HUDEP-2 (cell line): ENCODE measurements at regions not wholly inside any gene's neighbourhood (a gene's known extent, or its start where the extent isn't known, plus 50 kb on each side); places are given as distances from the start of the nearest gene placed in this dataset.
"Not testable (repeated sequence)": the region's sequence is repeated elsewhere in the genome, so short reads cannot be mapped to it uniquely, and the experiment has no call there.

ENCODE experiments used
- DNase-seq, 76 experiments: peaks; one replicate each; lab custom pipeline; 2025; ENCODE audit not compliant: unreplicated experiment in 76 of 76; lab: John Stamatoyannopoulos, UW

- DNase-seq = no peak
Measured at GRCh38 chr11:27244900-27245299, 118.1 kb downstream of the CCDC34 start.

- DNase-seq = peak in 66 of 76 experiments; percentile 2 to 70 (median 36)
Measured at GRCh38 chr11:27242591-27242990, 120.4 kb downstream of the CCDC34 start.

- peak in 12 of 76 experiments; percentile 8 to 40 (median 23) for DNase-seq
Measured at GRCh38 chr11:27241311-27242122, 121.5 kb downstream of the CCDC34 start.

- DNase-seq = peak in 1 of 76 experiments; percentile 3
Measured at GRCh38 chr11:27239305-27239942, 123.6 kb downstream of the CCDC34 start.

GRCh38 chr11:27238811-27239210, 124.2 kb downstream of the CCDC34 start:
- DNase-seq = no peak

- DNase-seq = no peak
Measured at GRCh38 chr11:27237643-27238042, 125.4 kb downstream of the CCDC34 start.

- DNase-seq = no peak
Measured at GRCh38 chr11:27234961-27235360, 128.1 kb downstream of the CCDC34 start.

GRCh38 chr11:27234043-27234668, 128.9 kb downstream of the CCDC34 start:
- peak in 1 of 76 experiments; percentile 3 for DNase-seq

GRCh38 chr11:27233654-27234042, 129.4 kb downstream of the CCDC34 start:
- no peak for DNase-seq

- no peak for DNase-seq
Measured at GRCh38 chr11:27231530-27231929, 131.5 kb downstream of the CCDC34 start.

GRCh38 chr11:27230192-27230572, 132.8 kb downstream of the CCDC34 start:
- no peak for DNase-seq

GRCh38 chr11:27229511-27230191, 133.4 kb downstream of the CCDC34 start:
- no peak for DNase-seq

GRCh38 chr11:27228906-27229290, 134.1 kb downstream of the CCDC34 start:
- DNase-seq = no peak

- DNase-seq = no peak
Measured at GRCh38 chr11:27228232-27228905, 134.6 kb downstream of the CCDC34 start.

- no peak for DNase-seq
Measured at GRCh38 chr11:27227736-27228135, 135.3 kb downstream of the CCDC34 start.

GRCh38 chr11:27219487-27220039, 143.5 kb downstream of the CCDC34 start:
- DNase-seq = not testable (repeated sequence)

- no peak for DNase-seq
Measured at GRCh38 chr11:27218421-27219038, 144.5 kb downstream of the CCDC34 start.

GRCh38 chr11:27217948-27218420, 145.0 kb downstream of the CCDC34 start:
- no peak for DNase-seq

GRCh38 chr11:27217496-27217895, 145.5 kb downstream of the CCDC34 start:
- DNase-seq = no peak
